NCI-H1105 (cell line): ENCODE measurements at regions not wholly inside any gene's neighbourhood (a gene's known extent, or its start where the extent isn't known, plus 50 kb on each side); places are given as distances from the start of the nearest gene placed in this dataset.
"Not testable (repeated sequence)": the region's sequence is repeated elsewhere in the genome, so short reads cannot be mapped to it uniquely, and the experiment has no call there.

Experiments
- DNase-seq: peaks from one replicate; lab custom pipeline; 2025; lab: John Stamatoyannopoulos, UW

DNA sequence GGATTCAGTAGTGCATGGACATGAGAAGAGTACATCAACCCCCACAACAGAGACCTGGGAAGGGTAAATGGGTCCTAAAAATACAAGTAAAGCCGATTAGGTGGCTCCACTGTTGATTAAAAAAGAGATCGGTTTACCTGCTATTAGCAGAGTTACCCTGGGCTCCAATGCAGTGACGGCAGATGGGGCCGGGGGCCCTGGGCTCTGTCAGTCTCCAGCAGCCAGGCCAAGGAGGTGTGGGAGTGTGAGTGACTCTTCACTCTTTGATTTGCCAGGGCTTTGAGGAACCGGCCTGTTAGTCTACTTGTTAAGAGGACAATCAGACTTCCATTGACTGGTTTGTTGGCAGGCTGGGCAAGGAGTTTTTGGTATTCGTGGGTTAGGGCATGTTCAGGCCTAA is 1368.7 kb downstream of the UQCRFS1 start:
- no peak for DNase-seq

DNA sequence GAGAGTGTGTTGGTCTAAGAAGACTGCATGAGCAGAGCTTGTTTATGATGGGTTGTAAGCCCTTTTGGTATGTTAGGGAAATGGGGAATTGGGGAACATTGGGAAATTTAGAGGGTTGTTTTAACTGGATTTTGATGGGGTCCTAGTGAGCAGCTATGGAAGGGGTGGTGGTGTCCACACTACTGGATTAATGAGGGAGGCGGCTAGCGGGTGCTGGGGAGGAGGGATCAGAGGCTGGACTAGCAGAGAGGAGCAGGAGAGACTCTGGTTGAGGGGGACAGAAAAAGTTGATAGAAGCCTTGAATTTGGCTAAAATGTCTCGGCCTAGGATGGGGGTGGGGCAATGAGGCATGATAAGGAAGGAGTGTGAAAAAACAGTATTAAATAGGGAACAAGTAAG is 1369.1 kb downstream of the UQCRFS1 start:
- DNase-seq = no peak

DNA sequence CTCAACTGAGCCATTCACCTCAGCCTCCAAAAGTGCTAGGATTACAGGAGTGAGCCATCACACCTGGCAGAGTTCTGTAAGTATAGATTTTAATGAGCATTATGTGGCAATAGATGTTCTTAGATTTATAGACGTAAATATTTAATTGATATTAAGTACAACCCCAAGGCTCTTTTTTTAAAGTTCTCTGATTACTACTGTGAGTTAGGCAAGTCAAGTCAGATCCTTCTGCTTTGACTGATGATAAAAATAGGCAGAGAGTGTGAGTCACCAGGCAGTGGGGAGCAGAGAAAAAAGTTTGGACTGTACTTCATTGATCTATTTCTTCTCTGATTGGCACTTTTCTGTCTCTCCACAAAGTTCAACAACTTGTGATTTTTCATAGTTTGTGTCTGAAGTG is 1379.9 kb downstream of the UQCRFS1 start:
- DNase-seq = no peak

DNA sequence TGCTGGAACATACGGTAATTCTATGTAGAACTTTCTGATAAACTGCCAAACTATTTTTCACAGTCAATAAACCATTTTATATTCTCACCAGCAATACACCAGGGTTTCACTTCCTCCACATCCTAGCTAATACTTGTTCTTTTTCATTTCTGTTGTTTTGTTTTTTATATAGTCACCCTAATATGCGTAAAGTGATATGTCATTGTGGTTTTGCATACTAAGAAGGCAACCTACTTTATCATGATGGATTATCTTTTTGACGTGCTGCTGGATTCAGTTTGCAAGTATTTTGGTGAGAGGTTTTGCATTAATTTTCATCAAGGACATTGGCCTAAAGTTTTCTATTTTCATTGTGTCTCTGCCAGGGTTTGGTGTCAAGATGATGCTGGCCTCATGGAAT is 1384.1 kb downstream of the UQCRFS1 start:
- DNase-seq = no peak

DNA sequence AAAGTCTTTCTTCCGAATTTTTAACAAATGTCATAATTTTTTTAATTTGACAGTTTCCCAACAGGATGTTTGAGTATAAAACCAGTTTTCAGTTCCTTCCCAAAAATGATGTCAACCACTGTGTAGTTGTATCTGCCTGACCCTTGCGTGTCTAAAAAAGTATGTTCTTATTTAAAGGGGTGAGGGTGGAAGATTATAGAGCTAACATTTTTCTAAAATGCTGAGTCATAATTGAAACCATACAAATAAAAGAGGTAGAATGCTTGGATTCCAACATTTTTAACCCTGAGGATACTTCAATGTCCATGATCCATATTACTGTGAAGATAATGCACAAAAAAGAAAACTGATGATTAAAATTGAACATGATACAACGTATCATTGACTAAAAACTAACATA is 1388.8 kb downstream of the UQCRFS1 start:
- no peak for DNase-seq

DNA sequence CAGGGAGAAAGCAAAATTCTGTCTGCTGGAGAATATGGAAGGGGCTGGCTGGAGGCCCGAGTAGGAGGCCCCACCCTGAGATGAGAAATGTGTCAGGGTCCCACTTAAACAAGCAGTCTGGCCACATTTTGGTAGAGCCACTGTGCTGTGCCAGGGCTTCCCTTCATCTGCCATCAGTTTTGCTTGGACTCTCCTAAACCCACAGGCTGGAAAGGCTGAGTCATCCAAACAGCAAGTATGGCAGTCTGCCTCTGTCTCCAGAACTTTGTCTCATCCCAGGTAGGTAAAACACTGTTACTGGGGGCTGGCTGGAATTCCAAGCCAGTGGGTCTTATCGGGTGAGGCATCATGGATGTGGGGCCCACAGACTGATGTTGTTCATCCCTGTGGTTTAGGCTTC is 1390.6 kb downstream of the UQCRFS1 start:
- DNase-seq = no peak

DNA sequence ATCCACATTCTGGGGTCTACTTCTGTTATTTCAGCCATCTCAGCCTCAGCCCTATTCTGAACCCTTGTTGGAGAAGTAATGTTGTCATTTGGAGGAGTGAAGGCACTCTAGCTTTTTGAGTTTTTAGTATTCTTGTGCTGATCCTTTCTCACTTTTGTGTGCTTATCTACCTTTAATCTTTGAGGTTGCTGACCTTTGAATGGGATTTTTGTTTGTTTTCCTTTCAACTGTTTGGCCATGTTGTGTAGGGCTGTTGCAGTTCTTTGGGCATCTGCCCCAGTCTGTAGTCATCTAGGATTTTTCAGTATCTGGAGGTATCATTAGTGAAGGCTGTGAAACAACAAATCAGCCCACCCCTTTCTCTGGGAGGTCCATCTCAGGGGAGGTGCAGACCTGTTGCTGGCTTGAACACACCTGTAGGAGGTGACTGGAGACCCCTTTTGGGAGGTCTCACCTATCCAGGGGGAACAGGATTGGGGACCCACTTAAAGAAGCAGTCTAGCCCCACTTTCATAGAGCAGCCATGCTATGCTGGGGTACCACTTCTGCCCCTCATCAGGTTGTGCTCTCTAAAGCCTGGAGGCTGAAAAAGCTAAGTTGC is 1391.4 kb downstream of the UQCRFS1 start:
- DNase-seq = no peak

DNA sequence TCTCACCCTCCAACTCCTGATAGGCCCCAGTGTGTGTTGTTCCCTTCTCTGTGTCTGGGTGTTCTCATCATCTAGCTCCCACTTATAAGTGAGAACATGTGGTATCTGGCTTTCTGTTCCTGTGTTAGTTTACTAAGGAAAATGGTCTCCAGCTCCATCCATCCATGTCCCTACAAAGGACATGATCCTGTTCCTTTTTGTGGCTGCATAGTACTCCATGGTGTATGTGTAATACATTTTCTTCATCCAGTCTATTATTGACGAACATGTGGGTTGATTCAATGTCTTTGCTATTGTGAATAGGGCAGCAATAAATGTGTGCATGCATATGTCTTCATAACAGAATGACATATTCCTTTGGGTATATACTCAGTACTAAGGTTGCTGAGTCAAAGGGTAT is 1397.0 kb downstream of the UQCRFS1 start:
- no peak for DNase-seq

DNA sequence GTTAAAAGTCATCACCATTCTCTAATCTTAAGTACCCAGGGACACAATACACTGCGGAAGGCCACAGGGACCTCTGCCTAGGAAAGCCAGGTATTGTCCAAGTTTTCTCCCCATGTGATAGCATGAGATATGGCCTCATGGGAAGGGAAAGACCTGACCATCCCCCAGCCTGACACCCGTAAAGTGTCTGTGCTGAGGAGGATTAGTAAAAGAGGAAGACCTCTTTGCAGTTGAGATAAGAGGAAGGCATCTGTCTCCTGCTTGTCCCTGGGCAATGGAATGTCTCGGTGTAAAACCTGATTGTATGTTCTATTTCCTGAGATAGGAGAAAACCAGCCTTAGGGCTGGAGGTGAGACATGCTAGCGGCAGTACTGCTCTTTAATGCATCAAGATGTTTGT is 1398.1 kb downstream of the UQCRFS1 start:
- DNase-seq = not testable (repeated sequence)

DNA sequence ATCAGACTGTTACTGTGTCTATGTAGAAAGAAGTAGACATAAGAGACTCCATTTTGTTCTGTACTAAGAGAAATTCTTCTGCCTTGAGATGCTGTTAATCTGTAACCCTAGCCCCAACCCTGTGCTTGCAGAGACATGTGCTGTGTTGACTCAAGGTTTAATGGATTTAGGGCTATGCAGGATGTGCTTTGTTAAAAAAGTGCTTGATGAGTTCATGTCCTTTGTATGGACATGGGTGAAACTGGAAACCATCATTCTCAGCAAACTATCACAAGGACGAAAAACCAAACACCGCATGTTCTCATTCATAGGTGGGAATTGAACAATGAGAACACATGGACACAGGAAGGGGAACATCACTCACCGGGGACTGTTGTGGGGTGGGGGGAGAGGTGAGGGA is 1398.7 kb downstream of the UQCRFS1 start:
- not testable (repeated sequence) for DNase-seq

DNA sequence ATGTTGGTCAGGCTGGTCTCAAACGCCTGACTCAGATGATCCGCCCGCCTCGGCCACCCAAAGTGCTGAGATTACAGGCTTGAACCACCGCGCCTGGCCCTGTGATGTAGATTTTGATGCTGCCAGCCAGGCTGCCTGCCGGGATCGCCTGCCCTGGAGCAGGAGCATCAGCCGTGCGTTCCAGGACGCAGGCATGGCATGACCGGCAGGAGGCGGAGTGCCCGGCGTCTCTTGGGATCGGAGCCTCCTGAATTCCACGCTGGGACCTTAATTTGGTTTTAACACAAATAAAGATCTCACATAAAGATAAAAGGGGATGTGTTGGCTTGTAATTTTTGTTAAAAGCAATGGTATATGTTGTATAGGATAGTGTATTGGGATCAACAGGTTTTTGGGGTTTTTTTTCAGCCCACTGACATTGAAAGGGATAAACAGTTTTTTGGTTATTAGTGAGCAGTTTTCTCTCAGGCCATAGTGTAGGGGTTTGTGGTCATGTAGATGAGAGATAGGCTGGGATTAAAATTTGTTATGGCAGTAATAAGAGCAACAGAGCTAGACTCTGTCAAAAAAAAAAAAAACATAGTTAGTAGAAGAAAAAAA is 1406.4 kb downstream of the UQCRFS1 start:
- no peak for DNase-seq

DNA sequence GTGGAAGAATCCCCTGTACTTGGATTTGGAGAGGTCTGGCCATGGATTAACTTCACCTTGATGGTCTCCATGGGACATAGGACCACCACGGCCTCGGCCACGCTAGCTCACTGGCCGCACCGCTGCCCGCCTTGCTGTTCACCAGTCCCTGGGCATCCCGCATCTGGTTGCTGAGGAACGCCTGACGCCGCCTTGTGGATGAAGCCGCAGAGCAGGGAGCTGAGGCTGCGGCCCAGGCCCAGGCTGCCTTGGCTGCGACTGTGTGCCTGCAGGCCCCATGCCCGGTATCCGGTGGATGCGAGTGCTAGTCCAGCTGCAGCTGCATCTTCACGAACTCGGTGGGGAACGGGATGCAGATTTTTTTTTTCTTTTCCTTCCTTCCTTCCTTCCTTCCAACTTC is 1407.1 kb downstream of the UQCRFS1 start:
- no peak for DNase-seq

DNA sequence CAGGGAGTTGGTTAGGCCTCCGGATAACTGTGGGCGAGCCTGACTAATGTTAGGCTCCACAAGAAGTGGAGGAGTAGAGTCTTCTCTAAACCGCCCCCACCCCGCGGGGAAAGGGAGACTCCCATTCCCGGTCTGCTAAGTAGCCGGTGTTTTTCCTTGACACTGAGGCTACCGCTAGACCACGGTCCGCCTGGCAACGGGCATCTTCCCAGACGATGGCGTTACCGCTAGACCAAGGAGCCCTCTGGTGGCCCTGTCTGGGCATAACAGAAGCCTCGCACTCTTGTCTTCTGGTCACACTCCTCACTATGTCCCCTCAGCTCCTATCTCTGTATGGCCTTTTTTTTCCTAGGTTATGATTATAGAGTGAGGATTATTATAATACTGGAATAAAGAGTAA is 1410.7 kb downstream of the UQCRFS1 start:
- not testable (repeated sequence) for DNase-seq

DNA sequence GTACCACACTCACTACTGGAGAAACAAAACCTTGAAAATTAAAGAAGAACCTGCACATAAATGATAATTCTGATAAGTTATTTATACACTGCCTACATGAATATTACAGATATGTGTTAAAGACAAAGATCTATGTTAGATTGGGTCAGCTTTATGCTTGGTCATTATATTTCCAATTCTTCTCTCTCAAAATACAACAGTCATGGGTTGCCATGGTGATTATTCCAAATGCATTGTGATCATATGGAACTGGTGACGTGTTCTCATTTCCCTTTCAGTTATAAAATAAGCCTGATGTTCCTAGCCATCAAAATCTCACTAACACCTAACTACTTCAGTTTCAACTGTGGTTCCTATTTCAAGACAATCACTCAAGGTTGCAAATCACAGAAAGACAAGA is 1416.4 kb downstream of the UQCRFS1 start:
- DNase-seq = no peak

DNA sequence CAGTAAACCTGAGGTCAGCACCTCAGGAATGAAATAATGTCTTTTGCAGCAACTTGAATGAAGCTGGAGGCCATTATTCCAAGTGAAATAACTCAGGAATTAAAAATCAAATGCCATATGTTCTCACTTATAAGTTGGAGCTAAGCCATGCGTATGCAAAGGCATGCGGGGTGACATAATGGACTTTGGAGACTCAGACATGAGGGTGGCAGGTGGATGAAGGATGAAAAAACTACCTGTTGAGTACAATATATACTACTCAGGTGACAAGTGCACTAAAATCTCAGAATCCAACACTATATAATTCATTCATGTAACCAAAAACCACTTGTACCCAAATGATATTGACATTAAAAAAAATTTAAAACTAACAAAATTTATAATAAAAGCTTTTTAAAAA is 1416.9 kb downstream of the UQCRFS1 start:
- DNase-seq = no peak

DNA sequence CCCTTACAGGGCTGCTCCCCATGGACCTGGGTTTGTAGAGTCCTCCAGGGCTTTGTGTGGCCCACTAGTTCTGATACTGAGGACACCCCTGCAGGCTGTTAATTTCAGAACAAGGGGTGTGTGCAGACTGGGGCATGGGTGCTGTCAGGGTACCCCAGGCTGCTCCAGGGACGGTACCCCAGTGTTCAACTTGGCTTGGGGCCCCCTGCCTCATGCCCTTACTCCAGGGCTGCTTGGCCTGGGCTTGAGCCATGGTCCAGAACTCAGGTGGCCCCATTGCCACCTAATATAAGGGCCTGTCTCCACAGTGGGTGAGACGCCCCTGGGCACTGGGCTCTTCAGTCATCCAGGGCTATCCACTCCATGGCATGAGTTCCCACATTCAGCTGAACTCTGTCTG is 1417.6 kb downstream of the UQCRFS1 start:
- DNase-seq = no peak

DNA sequence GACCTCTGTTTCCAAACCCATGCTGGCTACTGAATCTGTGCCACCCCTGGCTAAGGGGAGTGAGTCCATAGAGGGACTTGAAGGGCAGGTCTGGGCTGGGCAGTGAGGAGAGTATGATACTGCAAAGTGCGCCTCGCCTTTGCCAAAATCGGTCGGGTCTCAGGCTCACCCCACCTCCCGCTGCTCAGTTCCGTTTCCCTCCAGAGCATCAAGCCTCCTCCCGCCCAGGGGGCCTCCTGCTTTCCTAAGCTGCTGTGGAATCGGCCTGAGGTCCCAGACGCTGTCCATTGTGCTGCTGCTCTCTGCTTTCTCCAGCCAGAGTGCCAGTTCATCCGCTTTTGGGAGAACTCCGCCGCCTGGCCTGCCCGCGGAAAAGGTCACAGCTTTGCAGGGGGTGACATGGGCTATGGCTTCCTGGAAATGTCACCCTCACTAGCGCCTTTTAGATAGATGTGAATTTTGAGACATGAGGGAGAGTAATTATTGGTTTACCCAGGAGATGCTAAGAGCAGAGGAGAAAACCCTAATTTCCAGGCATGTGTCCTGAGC is 1418.4 kb downstream of the UQCRFS1 start:
- no peak for DNase-seq

DNA sequence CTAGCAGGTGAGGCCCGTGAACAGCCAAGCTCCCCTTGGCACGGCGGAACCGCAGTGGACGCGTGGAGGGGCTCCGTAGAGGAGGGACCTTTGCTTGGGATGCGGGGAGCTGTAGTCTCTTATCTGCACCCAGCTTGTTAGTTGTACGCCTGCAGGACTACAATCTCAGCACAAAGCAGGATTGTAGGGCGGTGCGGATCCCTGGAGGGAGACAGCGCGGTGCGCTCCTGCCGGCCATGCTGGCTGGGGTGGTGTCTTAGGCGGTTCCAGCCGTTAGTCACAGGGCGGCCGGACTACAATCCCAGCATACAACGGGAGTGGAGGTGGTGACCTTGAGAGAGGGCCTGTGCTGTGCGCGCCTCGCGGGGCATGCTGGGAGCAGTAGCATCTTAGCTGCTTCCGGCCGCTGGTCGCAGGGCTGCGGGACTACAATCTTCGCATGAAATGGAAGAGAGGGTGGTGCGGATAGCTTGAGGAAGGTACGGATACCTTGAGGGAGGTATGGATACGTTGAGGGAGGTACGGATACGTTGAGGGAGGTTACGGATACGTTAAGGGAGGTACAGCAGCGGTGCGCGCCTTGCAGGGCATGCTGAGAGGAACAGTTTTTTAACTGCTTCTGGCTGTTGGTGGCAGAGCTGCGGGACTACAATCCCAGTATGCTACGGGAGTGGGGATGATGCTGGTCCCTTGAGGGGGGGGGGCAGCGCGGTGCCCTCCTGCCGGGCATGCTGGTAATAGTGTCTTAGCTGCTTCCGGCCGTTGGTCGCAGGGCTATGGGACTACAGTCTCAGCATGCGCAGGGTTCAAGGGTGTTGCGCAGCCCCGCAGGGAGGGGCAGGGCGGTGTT is 1419.1 kb downstream of the UQCRFS1 start:
- peak; percentile 91 for DNase-seq

DNA sequence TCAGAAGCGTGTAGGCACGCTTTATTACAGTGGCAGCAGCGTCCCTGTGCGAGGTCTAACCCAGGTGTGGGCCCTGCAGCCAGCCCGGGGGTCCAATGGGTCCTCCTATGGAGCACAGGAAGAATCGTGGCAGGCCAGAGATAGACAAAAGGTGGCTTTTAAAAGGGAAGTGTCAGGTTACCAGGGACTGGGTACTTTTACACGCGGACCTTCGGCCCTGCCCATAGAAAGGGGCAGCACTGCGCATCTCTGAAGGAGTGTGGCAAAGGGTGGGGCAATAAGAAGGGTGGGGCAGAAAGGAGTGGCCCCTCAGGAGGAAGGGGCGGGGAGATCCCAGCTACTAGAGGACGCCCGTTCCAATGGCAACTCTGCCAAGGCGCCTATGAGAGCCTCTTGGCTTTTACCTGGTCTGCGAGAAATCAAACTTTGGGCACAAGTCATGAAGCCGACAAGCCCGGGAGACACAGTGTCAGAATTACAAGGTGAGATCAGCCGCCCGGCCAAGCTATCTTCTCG is 1419.8 kb downstream of the UQCRFS1 start:
- peak; percentile 80 for DNase-seq

DNA sequence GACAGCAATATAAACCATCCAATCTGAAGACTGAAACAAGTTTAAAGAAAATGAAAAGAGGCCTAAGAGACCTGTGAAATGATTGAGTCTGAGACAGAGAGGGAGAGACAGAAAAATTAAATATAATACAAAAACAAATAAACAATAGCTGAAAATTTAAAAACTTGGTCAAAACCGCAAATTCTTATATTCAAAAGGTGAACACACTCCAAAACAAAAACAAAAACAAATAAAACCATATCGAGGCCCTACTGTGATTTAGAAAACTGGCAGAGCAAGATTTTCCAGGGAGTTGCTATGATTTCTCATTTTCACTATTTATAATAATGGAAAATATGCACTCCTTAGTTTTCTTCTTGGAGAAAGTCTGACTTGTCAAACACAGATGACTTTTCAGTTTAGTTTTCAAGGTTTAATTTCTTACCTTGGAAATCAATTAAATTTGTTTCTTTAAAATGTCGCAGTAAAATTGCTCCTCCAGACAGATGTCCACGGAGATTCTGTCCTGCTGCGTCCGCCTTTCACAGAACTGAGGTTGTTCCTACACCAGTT is 1420.3 kb downstream of the UQCRFS1 start:
- DNase-seq = no peak

DNA sequence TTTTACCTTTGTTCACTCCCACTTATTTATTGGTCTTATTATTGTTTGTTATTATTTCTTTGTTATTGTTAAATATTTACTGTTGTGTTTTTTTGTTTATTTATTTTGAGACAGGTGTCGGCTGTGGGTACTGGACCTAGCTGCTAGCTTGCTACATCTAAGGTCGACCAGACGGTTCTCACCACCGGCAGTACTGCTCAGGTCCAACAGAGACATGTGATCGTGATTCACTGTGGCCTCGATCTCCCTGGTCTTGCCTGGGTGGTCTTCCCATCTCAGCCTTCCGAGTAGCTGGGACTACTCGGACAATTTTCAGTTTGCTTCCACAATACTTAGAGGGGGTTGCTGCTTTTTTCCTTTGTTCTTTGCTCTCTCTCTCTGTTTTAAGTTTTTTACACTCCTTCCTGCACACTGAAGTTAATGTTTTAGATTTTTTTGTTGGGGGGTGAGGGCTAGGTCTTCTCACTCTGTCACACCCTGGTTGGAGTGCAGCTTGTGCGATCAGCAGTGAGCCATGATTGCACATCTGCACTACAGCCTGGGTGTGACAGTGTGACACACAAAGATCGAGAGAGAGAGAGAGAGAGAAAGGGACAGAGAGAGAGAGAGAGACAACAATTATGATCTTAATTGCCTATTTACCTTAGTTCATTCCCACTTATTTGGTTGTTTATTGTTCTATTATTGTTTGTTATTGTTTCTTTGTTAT is 1432.4 kb downstream of the UQCRFS1 start:
- no peak for DNase-seq

DNA sequence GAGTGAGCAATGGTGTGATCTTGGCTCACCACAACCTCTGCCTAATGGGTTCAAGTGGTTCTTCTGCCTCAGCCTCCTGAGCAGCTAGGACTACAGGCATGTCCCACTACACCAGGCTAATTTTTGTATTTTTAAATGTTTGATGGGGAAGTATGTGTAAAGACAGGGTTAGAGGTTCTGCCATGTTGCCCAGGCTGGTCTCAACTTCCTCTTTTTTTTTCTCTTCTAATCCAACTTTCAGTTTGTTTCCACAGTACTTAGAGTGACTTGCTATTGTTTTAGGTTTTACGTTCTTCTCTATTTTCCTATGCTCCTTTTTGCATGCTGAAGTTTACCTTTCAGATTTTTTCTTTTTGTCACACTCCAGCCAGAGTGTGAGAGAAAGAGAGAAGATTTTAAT is 1433.0 kb downstream of the UQCRFS1 start:
- DNase-seq = no peak
